Activated B cell treated with CpG ODN at 0.5 μM for 24 hours (primary cell): ENCODE measurements at regions not wholly inside any gene's neighbourhood (a gene's known extent, or its start where the extent isn't known, plus 50 kb on each side); places are given as distances from the start of the nearest gene placed in this dataset.
"Not testable (repeated sequence)": the region's sequence is repeated elsewhere in the genome, so short reads cannot be mapped to it uniquely, and the experiment has no call there.

Experiments
- ATAC-seq: fragments of 200-7000 bp; cut with Tn5 transposase; one replicate; pipeline ENCODE4 v1.10.0; 2021; ENCODE audit warnings: low read depth, mild to moderate bottlenecking, moderate library complexity
- CTCF ChIA-PET: fragments of 350-600 bp; sonication (Branson Sonifier 250); formaldehyde crosslinking; loops from one replicate; lab custom pipeline; 2021; ENCODE audit warnings: antibody characterized with exemption; lab: Charles Lee
- POLR2A ChIA-PET: fragments of 350-600 bp; sonication (Branson Sonifier 250); formaldehyde crosslinking; loops from one replicate; lab custom pipeline; 2021; ENCODE audit warnings: antibody characterized with exemption; lab: Charles Lee
- DNase-seq: peaks from one replicate; pipeline ENCODE4 v3.0.0; 2022
- H3K27ac Mint-ChIP-seq: one replicate; pipeline ENCODE4 v1.8.0; 2020; ENCODE audit warnings: mixed read lengths
- H3K27me3 Mint-ChIP-seq: one replicate; pipeline ENCODE4 v1.8.0; 2021; ENCODE audit warnings: mixed read lengths
- H3K36me3 Mint-ChIP-seq: one replicate; pipeline ENCODE4 v1.8.0; 2021; ENCODE audit warnings: low read depth, mixed read lengths
- H3K4me1 Mint-ChIP-seq: one replicate; pipeline ENCODE4 v1.8.0; 2021; ENCODE audit warnings: mixed read lengths
- H3K4me3 Mint-ChIP-seq: one replicate; pipeline ENCODE4 v1.8.0; 2020; ENCODE audit warnings: mild to moderate bottlenecking, mixed read lengths
- H3K9me3 Mint-ChIP-seq: one replicate; pipeline ENCODE4 v1.8.0; 2020; ENCODE audit warnings: mixed read lengths
- CTCF ChIP-seq: fragments of 200-600 bp; IDR thresholded peaks from one replicate; pipeline ENCODE4 v1.8.0; 2022; ENCODE audit warnings: antibody characterized with exemption, mild to moderate bottlenecking
- intact Hi-C: fragments of 100-400 bp; cut with micrococcal nuclease; formaldehyde crosslinking; loops from one replicate; pipeline ENCODE4 v1.15.1; 2024

- CTCF ChIA-PET, H3K9me3 Mint-ChIP-seq, intact Hi-C loops, H3K4me1 Mint-ChIP-seq, H3K27ac Mint-ChIP-seq, H3K27me3 Mint-ChIP-seq, ATAC-seq, H3K4me3 Mint-ChIP-seq, POLR2A ChIA-PET, DNase-seq, H3K36me3 Mint-ChIP-seq: not testable (repeated sequence)
These were observed 63.3 kb upstream of the CEP78 start for GRCh38 chr9:78172610-78173009.

DNA sequence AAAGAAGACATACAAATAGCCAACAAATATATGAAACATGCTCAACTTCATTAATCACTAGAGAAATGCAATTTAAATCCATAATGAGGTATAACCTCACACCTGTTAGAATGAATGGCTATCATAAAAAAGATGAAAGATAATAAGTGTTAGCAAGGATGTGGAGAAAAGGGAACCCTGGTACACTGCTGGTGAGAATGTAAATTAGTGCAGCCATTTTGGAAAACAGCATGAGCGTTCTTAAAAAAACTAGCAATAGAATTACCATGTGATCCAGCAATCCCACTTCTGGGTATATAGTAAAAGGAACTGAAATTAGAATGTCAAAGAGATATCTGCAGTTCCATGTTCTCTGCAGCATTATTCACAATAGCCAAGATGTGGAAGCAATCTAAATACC lies 64.2 kb upstream of the CEP78 start:
- Mint-ChIP-seq H3K9me3 (peaks cover 5% of the 10 kb centered on the region), H3K4me3 (no peak overlapping the region), H3K27ac (no peak overlapping the region), H3K4me1 (no peaks in the 10 kb centered on the region), H3K27me3 (no peaks in the 10 kb centered on the region), H3K36me3 (no peaks in the 10 kb centered on the region)
- no peak for ATAC-seq
- intact Hi-C loops: no loop called here
- no peak for DNase-seq
- TF ChIP-seq CTCF: no peak
- ChIA-PET POLR2A (no interaction called here), CTCF (no interaction called here)

DNA sequence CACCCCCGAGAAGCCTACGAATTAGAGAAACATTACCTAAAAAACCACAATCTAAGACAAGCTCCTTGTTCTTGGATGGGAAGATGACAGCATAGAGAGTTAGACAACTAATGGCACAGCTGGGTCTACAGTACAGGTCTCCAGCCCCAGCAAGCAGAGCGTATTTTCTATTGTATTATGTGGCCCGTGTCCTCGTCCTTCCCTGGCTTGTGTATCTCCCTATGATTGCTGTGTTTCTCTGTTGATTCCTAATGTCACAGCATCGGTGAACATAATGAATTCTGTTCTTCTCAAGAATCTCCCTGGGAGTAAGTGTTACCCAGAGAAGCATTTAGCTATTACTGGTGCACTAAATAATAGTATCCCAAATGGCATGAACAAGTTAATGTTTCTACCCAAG lies 66.8 kb upstream of the CEP78 start:
- Mint-ChIP-seq H3K36me3 (no peaks in the 10 kb centered on the region), H3K4me3 (no peak overlapping the region), H3K27ac (no peak overlapping the region), H3K9me3 (peaks cover 7% of the 10 kb centered on the region), H3K27me3 (no peaks in the 10 kb centered on the region), H3K4me1 (no peaks in the 10 kb centered on the region)
- ATAC-seq (no peak), DNase-seq (no peak)
- ChIA-PET POLR2A (no interaction called here), CTCF (no interaction called here)
- TF ChIP-seq CTCF: no peak
- intact Hi-C loops: no loop called here

- CTCF ChIA-PET: no interaction called here
- no peak for TF ChIP-seq CTCF
These were observed 68.5 kb upstream of the CEP78 start for GRCh38 chr9:78167356-78167755.

DNA sequence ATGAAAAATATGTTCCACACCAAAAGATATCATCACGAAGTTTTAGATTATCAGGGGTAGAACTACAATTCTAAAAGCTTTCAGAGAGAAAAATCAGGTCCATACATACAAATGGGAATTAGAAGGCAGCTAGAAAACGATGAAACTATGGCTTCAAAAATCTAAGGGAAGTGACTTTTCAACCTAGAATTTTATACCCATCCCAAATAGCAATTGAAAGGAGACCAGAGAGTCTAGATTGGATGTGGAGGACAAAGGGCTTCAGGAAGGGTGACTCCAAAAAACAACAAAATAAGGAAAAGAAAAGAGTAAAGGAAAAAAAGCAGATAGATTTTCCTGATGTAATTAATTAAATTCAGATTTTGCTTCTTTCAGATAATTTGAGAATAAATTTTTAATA lies 72.0 kb upstream of the CEP78 start:
- Mint-ChIP-seq H3K27me3 (peaks cover 14% of the 10 kb centered on the region), H3K27ac (no peak overlapping the region), H3K36me3 (peaks cover 5% of the 10 kb centered on the region), H3K4me1 (no peaks in the 10 kb centered on the region), H3K4me3 (no peak overlapping the region), H3K9me3 (peaks cover 15% of the 10 kb centered on the region)
- DNase-seq (no peak), ATAC-seq (no peak)
- ChIA-PET POLR2A (no interaction called here), CTCF (no interaction called here)
- intact Hi-C loops: no loop called here
- no peak for TF ChIP-seq CTCF

More at GRCh38 chr9:78167356-78167755, 68.5 kb upstream of the CEP78 start:
- POLR2A ChIA-PET: no interaction called here
- DNase-seq: no peak
- no peak for ATAC-seq
- Mint-ChIP-seq H3K4me3 (no peak overlapping the region), H3K27me3 (peaks cover 2% of the 10 kb centered on the region), H3K27ac (no peak overlapping the region), H3K4me1 (no peaks in the 10 kb centered on the region), H3K9me3 (peaks cover 12% of the 10 kb centered on the region), H3K36me3 (peaks cover 5% of the 10 kb centered on the region)
- intact Hi-C loops: no loop called here

GRCh38 chr9:78158286-78158685 lies 77.6 kb upstream of the CEP78 start:
- Mint-ChIP-seq H3K4me1 (no peaks in the 10 kb centered on the region), H3K36me3 (peaks cover 1% of the 10 kb centered on the region), H3K9me3 (peaks cover 8% of the 10 kb centered on the region), H3K4me3 (no peak overlapping the region), H3K27ac (no peak overlapping the region), H3K27me3 (peaks cover 12% of the 10 kb centered on the region)
- CTCF ChIA-PET: no interaction called here
- TF ChIP-seq CTCF: no peak
- intact Hi-C loops: no loop called here
- no peak for ATAC-seq
- POLR2A ChIA-PET: no interaction called here
- no peak for DNase-seq
